Stomach smooth muscle (tissue), 2 donors: ENCODE measurements at regions not wholly inside any gene's neighbourhood (a gene's known extent, or its start where the extent isn't known, plus 50 kb on each side); places are given as distances from the start of the nearest gene placed in this dataset.

Experiments
- H3K27ac ChIP-seq: one replicate; pipeline ENCODE4 v1.7.0; 2013; ENCODE audit warnings: mild to moderate bottlenecking, low read length, inconsistent platforms
- H3K27me3 ChIP-seq, 2 donors: one replicate each; pipeline ENCODE4 v1.7.0; 2013; ENCODE audit warnings: low read length in 2 of 2; ENCODE audit not compliant: insufficient read depth in 2 of 2, control insufficient read depth in 1 of 2
- H3K36me3 ChIP-seq, 2 donors: one replicate each; pipeline ENCODE4 v1.7.0; 2013; ENCODE audit warnings: low read length in 2 of 2; ENCODE audit not compliant: control insufficient read depth in 2 of 2, insufficient read depth in 2 of 2
- H3K4me1 ChIP-seq: one replicate; pipeline ENCODE4 v1.7.0; 2013; ENCODE audit warnings: low read length; ENCODE audit not compliant: control insufficient read depth, insufficient read depth
- H3K4me3 ChIP-seq, 2 donors: one replicate each; pipeline ENCODE4 v1.7.0; 2013; ENCODE audit warnings: low read length in 2 of 2
- H3K9ac ChIP-seq, 2 donors: one replicate each; pipeline ENCODE4 v1.7.0; 2013; ENCODE audit warnings: low read length in 2 of 2, mild to moderate bottlenecking in 1 of 2
- H3K9me3 ChIP-seq, 2 donors: one replicate each; pipeline ENCODE4 v1.7.0; 2013; ENCODE audit warnings: low read length in 2 of 2; ENCODE audit not compliant: control insufficient read depth in 2 of 2
- donor health status: healthy.
- donor health status: Pancreatic carcinoma.

DNA sequence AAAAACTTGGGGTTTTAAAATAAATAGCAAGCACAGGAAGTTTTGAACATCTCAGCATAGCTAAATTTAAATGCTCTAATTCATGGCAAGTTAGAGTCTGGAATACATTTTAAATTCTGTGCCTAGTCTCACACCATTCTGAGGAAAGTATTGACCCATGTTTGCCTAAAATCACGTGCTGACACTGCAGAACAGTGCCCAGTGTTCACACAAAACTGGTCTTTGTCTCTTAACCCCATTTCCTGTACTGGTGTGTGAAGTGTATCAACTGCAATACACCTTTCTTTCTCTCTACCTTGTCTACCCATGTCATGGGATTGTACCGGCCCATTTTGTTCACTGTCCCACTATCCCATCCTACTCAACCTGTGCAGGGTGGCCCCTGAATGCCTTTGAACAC, 749.7 kb upstream of the POM121L12 start:
- H3K27me3 ChIP-seq: no peaks in the 10 kb centered on the region

DNA sequence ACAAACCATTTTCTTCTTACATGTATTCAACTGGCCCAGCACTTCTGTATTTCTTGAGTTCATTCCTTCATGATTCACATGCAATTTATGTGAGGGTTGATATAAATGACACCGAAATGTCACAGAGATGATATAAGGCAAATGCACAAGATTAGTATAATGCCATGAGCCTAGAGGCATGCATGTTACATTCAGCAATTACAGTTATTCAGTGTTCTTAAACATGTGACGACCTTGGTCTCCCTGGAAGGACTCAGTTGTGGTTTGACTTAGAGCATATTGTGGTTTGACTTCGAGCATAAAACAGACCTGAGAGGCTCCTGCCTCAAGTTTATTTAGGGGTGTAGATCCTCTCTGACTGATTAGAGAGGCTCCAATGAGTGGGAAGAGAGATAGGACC, 752.1 kb upstream of the POM121L12 start:
- no peak overlapping the region for H3K27ac ChIP-seq
- H3K27me3 ChIP-seq: no peaks in the 10 kb centered on the region
- no peak overlapping the region for H3K9ac ChIP-seq
- H3K9me3 ChIP-seq: peaks cover 0 to 2% of the 10 kb centered on the region in 2 donors
- no peaks in the 10 kb centered on the region for H3K36me3 ChIP-seq
- no peak overlapping the region for H3K4me3 ChIP-seq
- H3K4me1 ChIP-seq: no peaks in the 10 kb centered on the region

More for the DNA sequence above, 749.7 kb upstream of the POM121L12 start:
- Histone ChIP-seq H3K4me3 (no peak overlapping the region), H3K4me1 (no peaks in the 10 kb centered on the region), H3K9me3 (peaks cover 0 to 2% of the 10 kb centered on the region in 2 donors), H3K9ac (no peak overlapping the region), H3K36me3 (no peaks in the 10 kb centered on the region), H3K27ac (no peak overlapping the region)

DNA sequence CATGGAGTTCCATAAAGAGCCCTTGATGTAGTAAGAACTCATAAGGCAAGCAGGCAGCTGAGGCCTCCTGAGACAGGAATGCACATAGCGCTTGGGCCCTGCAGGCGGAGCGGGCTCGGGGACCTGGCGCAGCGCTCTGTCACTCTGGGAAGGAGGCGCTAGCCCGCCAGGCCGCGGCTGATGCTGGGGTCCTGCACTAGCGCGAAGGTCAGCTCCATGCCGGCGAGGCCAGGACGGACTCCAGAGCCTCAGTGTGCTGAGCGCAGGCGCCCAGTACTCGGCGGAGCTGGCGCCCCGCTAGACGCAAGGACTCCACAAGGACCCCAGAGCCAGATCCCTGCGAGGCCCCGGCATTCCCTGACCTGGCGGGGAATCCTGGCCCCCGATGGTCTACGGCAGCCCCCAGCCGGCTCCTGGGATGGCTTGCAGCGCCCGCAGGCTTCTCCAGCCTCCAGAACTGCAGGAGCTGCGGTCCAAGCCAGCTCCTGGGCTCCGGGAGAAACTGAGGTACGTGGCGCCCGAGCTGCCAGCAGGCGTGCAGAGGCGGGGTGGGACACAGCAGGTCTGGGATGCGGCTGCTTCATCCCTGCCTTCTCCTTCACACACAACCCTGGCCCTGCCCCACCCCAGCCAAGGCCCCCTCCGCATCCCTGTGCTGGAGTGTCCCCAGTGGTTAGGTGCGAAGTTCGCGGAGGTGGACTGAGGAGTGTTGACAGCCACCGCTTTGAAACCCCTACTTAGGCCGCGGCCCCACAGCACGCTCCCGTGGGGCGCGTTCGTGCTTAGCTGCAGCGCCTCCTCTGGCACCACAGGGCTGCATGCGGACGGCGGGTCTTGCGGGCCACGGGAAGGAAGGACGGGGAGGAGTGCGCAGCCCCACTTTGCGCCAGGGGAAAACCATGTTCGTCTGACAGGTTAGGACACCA, 761.5 kb upstream of the POM121L12 start:
- Histone ChIP-seq H3K36me3 (no peaks in the 10 kb centered on the region), H3K27ac (no peak overlapping the region), H3K9me3 (no peaks in the 10 kb centered on the region), H3K9ac (no peak overlapping the region), H3K4me3 (no peak overlapping the region), H3K27me3 (no peaks in the 10 kb centered on the region), H3K4me1 (no peaks in the 10 kb centered on the region)

DNA sequence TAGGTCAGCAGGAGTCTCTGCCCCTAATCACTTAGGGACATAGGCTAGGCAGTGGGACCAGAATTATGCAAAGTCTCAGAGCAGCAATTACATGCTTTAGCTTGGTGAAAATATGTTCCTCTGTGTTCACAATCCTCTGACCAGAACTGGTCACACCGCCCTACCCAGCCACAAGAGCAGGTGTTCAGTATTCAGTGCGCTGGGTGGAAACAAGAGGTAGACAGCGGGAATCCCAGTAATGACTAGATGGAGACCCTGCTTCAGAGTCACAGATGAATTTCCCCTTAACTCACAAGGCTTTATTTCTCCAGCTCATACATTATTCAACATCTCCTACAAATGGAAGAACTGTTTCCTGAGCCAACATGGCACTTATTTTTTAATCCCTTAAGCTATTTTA, 763.7 kb upstream of the POM121L12 start:
- no peaks in the 10 kb centered on the region for H3K9me3 ChIP-seq
- H3K9ac ChIP-seq: no peak overlapping the region
- H3K36me3 ChIP-seq: no peaks in the 10 kb centered on the region
- H3K27ac ChIP-seq: no peak overlapping the region
- H3K4me1 ChIP-seq: no peaks in the 10 kb centered on the region
- H3K4me3 ChIP-seq: no peak overlapping the region
- no peaks in the 10 kb centered on the region for H3K27me3 ChIP-seq

DNA sequence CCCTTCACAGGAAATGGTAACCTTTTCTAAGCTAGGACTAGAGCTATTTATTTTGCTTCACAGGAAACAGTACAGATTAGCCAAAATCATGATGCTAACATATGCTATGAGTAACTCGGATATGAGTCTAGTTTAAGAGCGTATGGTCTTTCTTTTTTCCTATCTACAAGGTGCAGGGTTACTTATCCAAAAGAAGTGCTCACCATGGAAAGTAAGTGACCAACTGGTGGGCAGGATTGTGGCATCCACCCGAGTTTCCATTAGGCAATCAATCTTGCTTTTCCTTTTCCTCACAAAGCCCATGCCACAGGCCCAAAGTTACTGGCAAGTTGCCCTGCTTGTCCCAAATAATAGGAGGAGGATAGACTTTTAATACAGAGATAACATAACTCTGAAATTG, 765.1 kb upstream of the POM121L12 start:
- Histone ChIP-seq H3K27ac (no peak overlapping the region), H3K9me3 (no peaks in the 10 kb centered on the region), H3K9ac (no peak overlapping the region), H3K4me3 (no peak overlapping the region), H3K4me1 (no peaks in the 10 kb centered on the region), H3K36me3 (no peaks in the 10 kb centered on the region), H3K27me3 (no peaks in the 10 kb centered on the region)

DNA sequence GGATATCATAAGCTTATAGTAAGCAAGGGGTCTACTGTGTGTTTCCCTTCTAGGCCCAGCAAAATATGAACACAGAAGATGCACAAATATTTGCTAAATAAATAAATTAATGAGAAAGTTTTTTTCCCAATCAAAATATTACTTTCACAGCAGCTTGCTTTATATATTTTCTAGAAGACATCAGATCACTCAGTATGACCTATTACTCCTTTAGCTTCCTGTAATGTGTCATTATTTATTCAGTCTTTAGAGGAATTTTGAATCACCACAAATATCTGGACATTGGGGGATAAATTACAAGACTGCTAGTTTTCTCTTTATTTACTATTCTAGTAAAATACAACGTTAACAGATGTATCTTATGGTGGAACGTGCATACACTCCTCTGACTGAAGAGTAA, 765.8 kb upstream of the POM121L12 start:
- Histone ChIP-seq H3K9ac (no peak overlapping the region), H3K4me3 (no peak overlapping the region), H3K4me1 (no peaks in the 10 kb centered on the region), H3K27ac (no peak overlapping the region), H3K27me3 (no peaks in the 10 kb centered on the region), H3K9me3 (no peaks in the 10 kb centered on the region), H3K36me3 (no peaks in the 10 kb centered on the region)

DNA sequence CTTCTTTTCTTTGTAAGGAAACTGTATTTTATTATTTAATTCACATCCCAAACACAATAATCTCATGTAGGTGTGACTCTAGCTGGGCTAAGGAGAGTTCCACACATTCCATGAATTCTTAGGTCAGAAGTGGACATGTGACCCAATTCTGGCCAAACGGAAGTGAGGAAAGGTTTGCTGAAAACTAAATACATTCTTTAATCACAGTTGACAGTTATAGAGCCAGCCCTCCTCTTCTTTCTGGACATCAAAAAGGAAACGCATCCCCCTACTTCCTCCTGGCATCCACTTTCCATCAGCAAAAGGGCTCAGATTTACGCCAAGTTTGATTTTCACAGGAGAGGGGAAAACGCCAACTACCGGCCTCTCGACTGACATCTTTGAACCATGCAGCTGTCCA, 774.4 kb upstream of the POM121L12 start:
- Histone ChIP-seq H3K4me1 (no peaks in the 10 kb centered on the region), H3K27ac (no peak overlapping the region), H3K9me3 (peaks cover 0 to 2% of the 10 kb centered on the region in 2 donors), H3K9ac (no peak overlapping the region), H3K27me3 (no peaks in the 10 kb centered on the region), H3K36me3 (no peaks in the 10 kb centered on the region), H3K4me3 (no peak overlapping the region)

DNA sequence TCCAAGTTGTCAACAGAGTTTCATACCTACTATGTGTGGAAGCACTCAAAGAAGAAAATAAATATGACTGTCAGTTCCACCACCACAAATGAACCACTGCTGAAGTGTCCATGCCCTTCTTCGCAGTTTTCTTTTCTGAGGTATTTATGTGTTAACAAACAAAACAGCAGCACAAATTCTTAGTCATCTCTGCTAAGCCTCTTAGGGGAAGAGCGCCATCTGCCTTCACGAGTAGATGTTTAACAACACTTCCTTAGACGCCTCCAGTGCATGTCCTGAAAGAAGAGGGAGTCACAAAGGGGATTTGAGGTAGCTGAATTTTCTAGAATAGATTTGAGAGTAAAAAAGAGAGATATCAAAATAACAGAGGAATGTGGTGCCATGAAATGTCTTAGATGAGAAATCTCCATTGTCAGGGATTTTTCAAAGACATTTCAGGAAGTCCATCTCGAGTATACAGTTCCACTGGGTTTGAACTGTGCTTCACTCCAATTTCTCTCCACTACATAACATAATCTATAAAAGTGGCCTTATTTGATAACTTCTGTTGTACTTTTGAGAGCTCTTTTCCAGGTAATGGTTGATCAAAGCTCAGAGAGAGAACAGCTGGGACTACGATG, 775.3 kb upstream of the POM121L12 start:
- Histone ChIP-seq H3K27me3 (no peaks in the 10 kb centered on the region), H3K36me3 (no peaks in the 10 kb centered on the region), H3K27ac (no peak overlapping the region), H3K9ac (no peak overlapping the region), H3K4me1 (no peaks in the 10 kb centered on the region), H3K9me3 (peaks cover 0 to 2% of the 10 kb centered on the region in 2 donors), H3K4me3 (no peak overlapping the region)

DNA sequence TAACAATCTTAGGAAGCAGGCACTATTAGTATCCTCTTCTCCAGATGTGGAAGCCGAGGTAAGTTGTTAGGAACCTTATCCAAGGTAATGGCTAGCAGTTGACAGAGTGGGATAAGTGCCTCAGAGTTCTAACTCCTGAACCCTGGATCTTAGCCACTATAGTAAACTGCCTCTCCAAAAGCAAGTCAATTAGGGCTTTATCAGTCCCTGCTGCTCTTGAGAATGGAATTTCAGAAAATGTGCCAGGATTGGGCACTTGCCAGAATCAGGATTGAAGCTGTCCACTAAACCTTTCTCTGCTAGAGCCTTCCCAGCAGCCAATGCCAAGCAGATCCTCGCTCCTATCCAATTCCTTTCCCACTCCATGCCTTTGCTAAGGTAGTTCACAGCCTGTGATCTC, 777.5 kb upstream of the POM121L12 start:
- H3K27ac ChIP-seq: no peak overlapping the region
- no peak overlapping the region for H3K9ac ChIP-seq
- H3K4me3 ChIP-seq: no peak overlapping the region
- peaks cover 0 to 2% of the 10 kb centered on the region in 2 donors for H3K9me3 ChIP-seq
- H3K4me1 ChIP-seq: no peaks in the 10 kb centered on the region
- H3K36me3 ChIP-seq: no peaks in the 10 kb centered on the region
- H3K27me3 ChIP-seq: no peaks in the 10 kb centered on the region

DNA sequence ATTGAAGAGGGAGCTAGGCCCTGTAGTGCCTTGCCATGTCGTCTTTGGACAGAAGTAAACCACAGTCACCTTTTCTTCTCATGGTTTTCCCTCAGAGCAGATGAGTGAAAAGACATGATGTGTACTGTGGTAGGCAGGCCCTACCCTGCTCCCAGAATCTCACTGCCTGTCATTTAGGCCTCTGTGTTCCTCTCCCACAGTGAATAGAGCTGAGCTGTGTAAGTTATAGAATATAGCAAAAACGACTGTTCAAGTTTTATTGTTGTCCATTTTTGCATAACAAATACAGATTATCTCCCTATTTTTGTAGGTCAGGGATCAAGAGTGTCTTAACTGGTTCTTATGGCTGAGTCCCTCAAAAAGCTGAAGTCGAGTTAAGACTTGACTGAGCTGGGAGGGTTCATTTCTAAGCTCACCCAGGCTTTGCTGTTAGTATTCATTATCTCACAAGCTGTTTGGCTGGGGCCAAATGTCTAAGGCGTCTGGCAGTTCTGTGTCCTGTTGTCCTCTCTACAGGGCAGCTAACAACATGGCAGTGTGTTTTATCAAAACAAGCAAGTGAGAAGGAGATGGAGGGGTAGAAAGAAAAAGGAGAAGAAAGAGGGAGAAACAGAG, 780.9 kb upstream of the POM121L12 start:
- Histone ChIP-seq H3K27me3 (no peaks in the 10 kb centered on the region), H3K9ac (no peak overlapping the region), H3K4me3 (no peak overlapping the region), H3K9me3 (peaks cover 0 to 4% of the 10 kb centered on the region in 2 donors), H3K36me3 (no peaks in the 10 kb centered on the region), H3K4me1 (no peaks in the 10 kb centered on the region), H3K27ac (no peak overlapping the region)
